NB4 (cell line): ENCODE measurements at regions not wholly inside any gene's neighbourhood (a gene's known extent, or its start where the extent isn't known, plus 50 kb on each side); places are given as distances from the start of the nearest gene placed in this dataset.

Experiments
- POLR2A ChIP-seq: IDR thresholded peaks from 2 replicates; pipeline ENCODE4 v1.6.1; 2011; ENCODE audit warnings: mild to moderate bottlenecking; ENCODE audit not compliant: insufficient read length; ENCODE audit errors: extremely low read depth
- TF ChIP-seq, protein P1 (sequence below): IDR thresholded peaks from one replicate; pipeline ENCODE4 v1.5.1; 2012; ENCODE audit warnings: low read depth, low read length
- TF ChIP-seq, protein P2 (sequence below): IDR thresholded peaks from 2 replicates; pipeline ENCODE4 v1.6.1; 2011; ENCODE audit warnings: low read depth, low read length

DNA sequence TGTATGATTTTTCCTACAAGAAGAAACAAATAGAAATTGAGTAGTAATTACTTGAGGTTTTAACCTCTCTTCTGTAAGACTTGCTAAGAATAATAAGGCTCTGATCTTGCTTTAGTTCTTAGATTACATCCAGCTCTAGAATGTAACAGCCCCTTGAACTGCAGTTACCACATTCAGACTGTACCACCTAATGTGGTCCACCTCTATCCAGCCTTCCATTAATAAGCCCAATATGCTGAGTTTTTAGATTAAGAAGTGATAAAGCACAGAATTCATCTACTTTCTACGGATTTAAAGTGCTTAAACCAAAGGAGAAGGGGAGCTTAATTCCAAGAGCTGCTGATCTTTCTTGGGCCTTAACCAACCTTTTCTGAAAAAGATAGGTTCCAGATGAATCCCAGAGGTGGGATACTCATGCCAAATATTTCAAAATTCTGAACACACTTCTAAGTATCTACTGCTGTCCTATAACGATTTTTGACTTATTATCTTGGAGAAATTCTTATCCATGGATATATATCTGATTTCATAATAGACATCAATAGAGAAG is 131.5 kb downstream of the ZNF608 start:
- TF ChIP-seq, protein P1, sequence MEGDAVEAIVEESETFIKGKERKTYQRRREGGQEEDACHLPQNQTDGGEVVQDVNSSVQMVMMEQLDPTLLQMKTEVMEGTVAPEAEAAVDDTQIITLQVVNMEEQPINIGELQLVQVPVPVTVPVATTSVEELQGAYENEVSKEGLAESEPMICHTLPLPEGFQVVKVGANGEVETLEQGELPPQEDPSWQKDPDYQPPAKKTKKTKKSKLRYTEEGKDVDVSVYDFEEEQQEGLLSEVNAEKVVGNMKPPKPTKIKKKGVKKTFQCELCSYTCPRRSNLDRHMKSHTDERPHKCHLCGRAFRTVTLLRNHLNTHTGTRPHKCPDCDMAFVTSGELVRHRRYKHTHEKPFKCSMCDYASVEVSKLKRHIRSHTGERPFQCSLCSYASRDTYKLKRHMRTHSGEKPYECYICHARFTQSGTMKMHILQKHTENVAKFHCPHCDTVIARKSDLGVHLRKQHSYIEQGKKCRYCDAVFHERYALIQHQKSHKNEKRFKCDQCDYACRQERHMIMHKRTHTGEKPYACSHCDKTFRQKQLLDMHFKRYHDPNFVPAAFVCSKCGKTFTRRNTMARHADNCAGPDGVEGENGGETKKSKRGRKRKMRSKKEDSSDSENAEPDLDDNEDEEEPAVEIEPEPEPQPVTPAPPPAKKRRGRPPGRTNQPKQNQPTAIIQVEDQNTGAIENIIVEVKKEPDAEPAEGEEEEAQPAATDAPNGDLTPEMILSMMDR: no peak
- TF ChIP-seq POLR2A: no peak
- TF ChIP-seq, protein P2, sequence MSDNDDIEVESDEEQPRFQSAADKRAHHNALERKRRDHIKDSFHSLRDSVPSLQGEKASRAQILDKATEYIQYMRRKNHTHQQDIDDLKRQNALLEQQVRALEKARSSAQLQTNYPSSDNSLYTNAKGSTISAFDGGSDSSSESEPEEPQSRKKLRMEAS: no peak
